MM.1S (cell line): ENCODE measurements at regions not wholly inside any gene's neighbourhood (a gene's known extent, or its start where the extent isn't known, plus 50 kb on each side); places are given as distances from the start of the nearest gene placed in this dataset.

Experiments
- DNase-seq: peaks from one replicate; pipeline ENCODE4 v3.0.0-alpha.2; 2015
- H2AFZ ChIP-seq: fragments of 300-600 bp; sonication (generic); 2 replicates; pipeline ENCODE4 v1.6.0; 2016; ENCODE audit warnings: antibody characterized with exemption, low read length
- H3F3A ChIP-seq: fragments of 300-600 bp; sonication (generic); 2 replicates; pipeline ENCODE4 v1.6.1; 2016; ENCODE audit warnings: mild to moderate bottlenecking, antibody characterized with exemption, low read length, moderate library complexity, mixed read lengths; ENCODE audit not compliant: insufficient read depth
- H3K27ac ChIP-seq: fragments of 300-600 bp; sonication (generic); 2 replicates; pipeline ENCODE4 v1.5.1; 2016; ENCODE audit warnings: mild to moderate bottlenecking, low read length
- H3K27me3 ChIP-seq: fragments of 300-600 bp; sonication (generic); replicated peaks from 2 replicates; pipeline ENCODE4 v1.6.0; 2016; ENCODE audit warnings: low read length; ENCODE audit not compliant: insufficient read depth
- H3K36me3 ChIP-seq: fragments of 300-600 bp; sonication (generic); replicated peaks from 2 replicates; pipeline ENCODE4 v1.6.1; 2016; ENCODE audit warnings: mild to moderate bottlenecking, low read length, mixed read lengths; ENCODE audit not compliant: insufficient read depth
- H3K4me1 ChIP-seq: fragments of 300-600 bp; sonication (generic); 2 replicates; pipeline ENCODE4 v1.6.1; 2016; ENCODE audit warnings: low read length, mixed read lengths
- H3K4me2 ChIP-seq: fragments of 300-600 bp; sonication (generic); 2 replicates; pipeline ENCODE4 v1.6.0; 2016; ENCODE audit warnings: low read depth, low read length
- H3K4me3 ChIP-seq: fragments of 300-600 bp; sonication (generic); 2 replicates; pipeline ENCODE4 v1.5.1; 2016; ENCODE audit warnings: low read length, mixed read lengths
- H3K79me2 ChIP-seq: fragments of 300-600 bp; sonication (generic); 2 replicates; pipeline ENCODE4 v1.6.1; 2016; ENCODE audit warnings: mixed run types, low read length, mixed read lengths
- H3K9ac ChIP-seq: fragments of 300-600 bp; sonication (generic); 2 replicates; pipeline ENCODE4 v1.6.1; 2016; ENCODE audit warnings: low read length, mixed read lengths
- H3K9me2 ChIP-seq: fragments of 300-600 bp; sonication (generic); replicated peaks from 2 replicates; pipeline ENCODE4 v1.6.1; 2016; ENCODE audit warnings: mild to moderate bottlenecking, low read length, mixed read lengths; ENCODE audit not compliant: insufficient read depth
- H3K9me3 ChIP-seq: fragments of 300-600 bp; sonication (generic); replicated peaks from 2 replicates; pipeline ENCODE4 v1.6.1; 2016; ENCODE audit warnings: mild to moderate bottlenecking, low read length, mixed read lengths; ENCODE audit not compliant: insufficient read depth
- H4K20me1 ChIP-seq: fragments of 300-600 bp; sonication (generic); 2 replicates; pipeline ENCODE4 v1.6.1; 2016; ENCODE audit warnings: mild to moderate bottlenecking, low read length, moderate library complexity, mixed read lengths; ENCODE audit not compliant: insufficient read depth
- CTCF ChIP-seq: fragments of 300-600 bp; sonication (generic); IDR thresholded peaks from 2 replicates; pipeline ENCODE4 v1.5.1; 2016; ENCODE audit warnings: antibody characterized with exemption, low read length, mixed read lengths
- EZH2 ChIP-seq: fragments of 300-600 bp; sonication (generic); optimal IDR thresholded peaks from 2 replicates; pipeline ENCODE3; 2017; ENCODE audit warnings: low read depth, mild to moderate bottlenecking, antibody characterized with exemption, low read length, mixed read lengths
- EZH2phosphoT487 ChIP-seq: fragments of 300-600 bp; sonication (generic); IDR thresholded peaks from 2 replicates; pipeline ENCODE4 v1.6.1; 2018; ENCODE audit warnings: antibody characterized with exemption, low read length

- Histone ChIP-seq H3K36me3 (no peaks in the 10 kb centered on the region), H3F3A (no peaks in the 10 kb centered on the region), H3K9me3 (no peaks in the 10 kb centered on the region), H3K4me1 (no peaks in the 10 kb centered on the region), H3K9ac (no peak overlapping the region), H3K4me3 (no peak overlapping the region), H3K79me2 (no peaks in the 10 kb centered on the region), H3K27ac (no peak overlapping the region), H3K27me3 (no peaks in the 10 kb centered on the region), H2AFZ (no peak overlapping the region), H4K20me1 (no peaks in the 10 kb centered on the region), H3K9me2 (no peaks in the 10 kb centered on the region), H3K4me2 (no peak overlapping the region)
- DNase-seq: no peak
- TF ChIP-seq EZH2phosphoT487 (no peak), EZH2 (no peak), CTCF (no peak)
These were observed 790.1 kb downstream of the EFNA5 start for GRCh38 chr5:106880656-106881055.

DNA sequence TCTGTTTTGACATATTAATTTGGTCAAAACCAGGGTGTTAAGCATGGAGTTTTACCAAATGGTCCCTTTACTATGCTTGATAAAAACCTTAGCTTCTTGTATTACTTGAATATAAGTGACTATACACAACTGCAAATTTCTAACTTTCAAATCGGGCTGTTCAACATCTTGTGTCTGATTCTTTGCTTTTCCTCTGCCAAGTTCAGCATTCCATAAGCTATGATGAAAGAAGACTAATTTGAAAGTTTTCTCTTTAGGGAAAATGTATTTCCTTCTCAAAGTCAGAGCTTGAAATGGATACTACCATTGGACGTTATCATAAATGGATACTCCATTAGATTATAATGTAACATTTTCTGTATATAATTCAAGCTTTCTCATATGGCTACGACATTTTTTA is 792.9 kb downstream of the EFNA5 start:
- no peak for DNase-seq
- no peaks in the 10 kb centered on the region for H3F3A ChIP-seq
- no peaks in the 10 kb centered on the region for H4K20me1 ChIP-seq
- H3K9me2 ChIP-seq: no peaks in the 10 kb centered on the region
- H3K9me3 ChIP-seq: no peaks in the 10 kb centered on the region
- H3K27ac ChIP-seq: no peak overlapping the region
- H3K4me3 ChIP-seq: no peak overlapping the region
- no peak overlapping the region for H2AFZ ChIP-seq
- H3K4me2 ChIP-seq: no peak overlapping the region
- H3K27me3 ChIP-seq: no peaks in the 10 kb centered on the region
- no peaks in the 10 kb centered on the region for H3K79me2 ChIP-seq
- no peaks in the 10 kb centered on the region; the same call in 1 of the 2 replicates for H3K4me1 ChIP-seq
- H3K9ac ChIP-seq: no peak overlapping the region
- TF ChIP-seq CTCF (no peak), EZH2 (no peak), EZH2phosphoT487 (no peak)
- no peaks in the 10 kb centered on the region for H3K36me3 ChIP-seq

DNA sequence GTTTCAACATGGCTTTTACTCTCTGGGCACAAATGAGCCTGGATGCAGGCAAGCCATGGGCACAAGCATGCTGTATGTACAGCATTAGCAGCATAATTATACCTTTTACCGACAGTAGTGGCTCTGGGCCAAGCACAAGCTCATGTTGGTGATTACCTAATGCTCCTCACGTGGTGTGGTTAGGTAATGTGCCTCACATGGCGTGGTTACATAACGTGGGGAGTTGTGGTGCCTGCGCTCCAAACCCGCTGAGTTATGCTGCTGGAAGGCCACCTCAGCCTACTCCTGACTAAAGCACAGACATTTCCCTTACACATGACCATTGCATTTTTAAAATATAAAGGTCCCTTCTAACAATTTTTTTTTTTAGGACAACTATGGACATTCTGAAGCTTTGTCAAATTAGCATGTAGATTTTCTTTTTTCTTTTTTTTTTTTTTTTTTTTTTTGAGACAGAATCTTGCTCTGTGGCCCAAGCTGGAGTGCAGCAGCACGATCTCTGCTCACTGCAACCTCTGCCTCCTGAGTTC is 794.0 kb downstream of the EFNA5 start:
- Histone ChIP-seq H3K27ac (no peak overlapping the region), H2AFZ (no peak overlapping the region), H4K20me1 (no peaks in the 10 kb centered on the region), H3K4me3 (no peak overlapping the region), H3K9me3 (no peaks in the 10 kb centered on the region), H3F3A (no peaks in the 10 kb centered on the region), H3K27me3 (no peaks in the 10 kb centered on the region), H3K4me2 (no peak overlapping the region), H3K9me2 (no peaks in the 10 kb centered on the region), H3K36me3 (no peaks in the 10 kb centered on the region), H3K9ac (no peak overlapping the region), H3K79me2 (no peaks in the 10 kb centered on the region), H3K4me1 (no peaks in the 10 kb centered on the region; the same call in 1 of the 2 replicates)
- no peak for TF ChIP-seq CTCF
- DNase-seq: no peak

GRCh38 chr5:106876298-106876622 is 794.5 kb downstream of the EFNA5 start:
- H3K27me3 ChIP-seq: no peaks in the 10 kb centered on the region
- no peaks in the 10 kb centered on the region for H3K79me2 ChIP-seq
- H3K36me3 ChIP-seq: no peaks in the 10 kb centered on the region
- TF ChIP-seq CTCF (no peak), EZH2 (no peak), EZH2phosphoT487 (no peak)
- no peaks in the 10 kb centered on the region for H3K9me3 ChIP-seq
- H3F3A ChIP-seq: no peaks in the 10 kb centered on the region
- no peak overlapping the region for H3K27ac ChIP-seq
- no peaks in the 10 kb centered on the region for H4K20me1 ChIP-seq
- H3K9ac ChIP-seq: no peak overlapping the region
- no peaks in the 10 kb centered on the region; the same call in 1 of the 2 replicates for H3K4me1 ChIP-seq
- H3K9me2 ChIP-seq: no peaks in the 10 kb centered on the region
- no peak overlapping the region for H2AFZ ChIP-seq
- no peak for DNase-seq
- no peak overlapping the region for H3K4me2 ChIP-seq
- H3K4me3 ChIP-seq: no peak overlapping the region
